HG03039 (cell line): ENCODE measurements at regions not wholly inside any gene's neighbourhood (a gene's known extent, or its start where the extent isn't known, plus 50 kb on each side); places are given as distances from the start of the nearest gene placed in this dataset.

Experiments
- ATAC-seq: cut with Tn5 transposase; IDR thresholded peaks from one replicate; pipeline ENCODE4 v1.9.1; 2021; ENCODE audit warnings: mild to moderate bottlenecking, moderate library complexity; ENCODE audit not compliant: unreplicated experiment

GRCh38 chr10:10540398-10540797 is 477.3 kb upstream of the CELF2 start:
- no peak for ATAC-seq

- no peak for ATAC-seq
Observed at GRCh38 chr10:10542477-10542876, 475.2 kb upstream of the CELF2 start.

- ATAC-seq: no peak
Observed at GRCh38 chr10:10544890-10545289, 472.8 kb upstream of the CELF2 start.

- ATAC-seq: no peak
Observed at GRCh38 chr10:10545771-10546170, 471.9 kb upstream of the CELF2 start.

- ATAC-seq: no peak
Observed at GRCh38 chr10:10551596-10552301, 465.9 kb upstream of the CELF2 start.

- ATAC-seq: no peak
Observed at GRCh38 chr10:10552948-10553347, 464.7 kb upstream of the CELF2 start.

- ATAC-seq: no peak
Observed at GRCh38 chr10:10564081-10564794, 453.4 kb upstream of the CELF2 start.

GRCh38 chr10:10576937-10577336 is 440.7 kb upstream of the CELF2 start:
- no peak for ATAC-seq

- ATAC-seq: no peak
Observed at GRCh38 chr10:10579709-10580108, 438.0 kb upstream of the CELF2 start.

- no peak for ATAC-seq
Observed at GRCh38 chr10:10584161-10584560, 433.5 kb upstream of the CELF2 start.

- no peak for ATAC-seq
Observed at GRCh38 chr10:10587744-10588393, 429.8 kb upstream of the CELF2 start.

GRCh38 chr10:10589540-10590303 is 427.9 kb upstream of the CELF2 start:
- ATAC-seq: peak; percentile 75

GRCh38 chr10:10591715-10592341 is 425.8 kb upstream of the CELF2 start:
- ATAC-seq: no peak

- no peak for ATAC-seq
Observed at GRCh38 chr10:10596256-10596655, 421.4 kb upstream of the CELF2 start.

GRCh38 chr10:10598297-10598696 is 419.4 kb upstream of the CELF2 start:
- ATAC-seq: no peak

GRCh38 chr10:10600004-10600403 is 417.7 kb upstream of the CELF2 start:
- ATAC-seq: no peak

GRCh38 chr10:10605551-10606081 is 412.1 kb upstream of the CELF2 start:
- no peak for ATAC-seq

GRCh38 chr10:10609379-10609955 is 408.2 kb upstream of the CELF2 start:
- no peak for ATAC-seq

- ATAC-seq: no peak
Observed at GRCh38 chr10:10610171-10610570, 407.5 kb upstream of the CELF2 start.

GRCh38 chr10:10612151-10612550 is 405.5 kb upstream of the CELF2 start:
- no peak for ATAC-seq
